ENCODE measurements at regions not wholly inside any gene's neighbourhood (a gene's known extent, or its start where the extent isn't known, plus 50 kb on each side); places are given as distances from the start of the nearest gene placed in this dataset.

GRCh38 chr22:48744283-48744641, 1083.4 kb downstream of the BRD1 start:
- no peak for TF ChIP-seq EZH2 (IDR thresholded peaks at IDR 0.05; ENCODE audit: low read length, unreplicated experiment)
- TF ChIP-seq, protein P1, sequence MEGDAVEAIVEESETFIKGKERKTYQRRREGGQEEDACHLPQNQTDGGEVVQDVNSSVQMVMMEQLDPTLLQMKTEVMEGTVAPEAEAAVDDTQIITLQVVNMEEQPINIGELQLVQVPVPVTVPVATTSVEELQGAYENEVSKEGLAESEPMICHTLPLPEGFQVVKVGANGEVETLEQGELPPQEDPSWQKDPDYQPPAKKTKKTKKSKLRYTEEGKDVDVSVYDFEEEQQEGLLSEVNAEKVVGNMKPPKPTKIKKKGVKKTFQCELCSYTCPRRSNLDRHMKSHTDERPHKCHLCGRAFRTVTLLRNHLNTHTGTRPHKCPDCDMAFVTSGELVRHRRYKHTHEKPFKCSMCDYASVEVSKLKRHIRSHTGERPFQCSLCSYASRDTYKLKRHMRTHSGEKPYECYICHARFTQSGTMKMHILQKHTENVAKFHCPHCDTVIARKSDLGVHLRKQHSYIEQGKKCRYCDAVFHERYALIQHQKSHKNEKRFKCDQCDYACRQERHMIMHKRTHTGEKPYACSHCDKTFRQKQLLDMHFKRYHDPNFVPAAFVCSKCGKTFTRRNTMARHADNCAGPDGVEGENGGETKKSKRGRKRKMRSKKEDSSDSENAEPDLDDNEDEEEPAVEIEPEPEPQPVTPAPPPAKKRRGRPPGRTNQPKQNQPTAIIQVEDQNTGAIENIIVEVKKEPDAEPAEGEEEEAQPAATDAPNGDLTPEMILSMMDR (conservative IDR thresholded peaks at IDR 0.05; ENCODE audit: low read depth, low read length) = no peak

All from PC-3 (cell line).